Liver (tissue), 8 donors: ENCODE measurements at regions not wholly inside any gene's neighbourhood (a gene's known extent, or its start where the extent isn't known, plus 50 kb on each side); places are given as distances from the start of the nearest gene placed in this dataset.
A peak's percentile ranks its signal among the peaks of the same experiment; 100 is the strongest.

Source experiments
- DNase-seq: peaks from one replicate; pipeline ENCODE4 v3.0.0-alpha.2; 2017; ENCODE audit warnings: low spot score
- H3K27ac ChIP-seq, 2 donors: one replicate each; pipeline ENCODE4 v1.7.0; 2013; ENCODE audit warnings: inconsistent platforms in 2 of 2, low read length in 2 of 2, control low read depth in 1 of 2, low read depth in 1 of 2, mild to moderate bottlenecking in 1 of 2
- H3K27me3 ChIP-seq, 4 donors: one replicate each; pipeline versions ENCODE4 v1.6.1 to v1.7.0; 2013; ENCODE audit warnings: low read length in 3 of 4, inconsistent platforms in 1 of 4, mild to moderate bottlenecking in 1 of 4, moderate library complexity in 1 of 4; ENCODE audit not compliant: control insufficient read depth in 4 of 4, insufficient read depth in 4 of 4
- H3K36me3 ChIP-seq, 4 donors: one replicate each; pipeline versions ENCODE4 v1.6.1 to v1.7.0; 2013; ENCODE audit warnings: low read length in 3 of 4, mild to moderate bottlenecking in 3 of 4, low read depth in 1 of 4, moderate library complexity in 1 of 4; ENCODE audit not compliant: control insufficient read depth in 4 of 4, insufficient read depth in 3 of 4
- H3K4me1 ChIP-seq, 4 donors: one replicate each; pipeline versions ENCODE4 v1.6.1 to v1.7.0; 2013; ENCODE audit warnings: low read length in 3 of 4, mild to moderate bottlenecking in 3 of 4, moderate library complexity in 1 of 4; ENCODE audit not compliant: control insufficient read depth in 4 of 4, insufficient read depth in 4 of 4
- H3K4me3 ChIP-seq, 3 donors: one replicate each; pipeline versions ENCODE4 v1.6.1 to v1.7.0; 2013; ENCODE audit warnings: low read length in 3 of 3, control low read depth in 1 of 3, low read depth in 1 of 3, mild to moderate bottlenecking in 1 of 3
- H3K9ac ChIP-seq, 2 donors: one replicate each; pipeline ENCODE4 v1.7.0; 2013; ENCODE audit warnings: low read length in 2 of 2, mild to moderate bottlenecking in 2 of 2, moderate library complexity in 2 of 2, control low read depth in 1 of 2, low read depth in 1 of 2
- H3K9me3 ChIP-seq, 4 donors: one replicate each; pipeline versions ENCODE4 v1.6.1 to v1.7.0; 2013; ENCODE audit warnings: low read length in 3 of 4; ENCODE audit not compliant: control insufficient read depth in 4 of 4
- ATF3 ChIP-seq: IDR thresholded peaks from 2 replicates; pipeline ENCODE4 v1.6.1; 2016; ENCODE audit warnings: antibody characterized with exemption
- CTCF ChIP-seq: fragments of 150-350 bp; IDR thresholded peaks from 2 replicates; pipeline ENCODE4 v1.5.1; 2017; ENCODE audit warnings: improper control_type of control experiment, low read depth, low read length; ENCODE audit not compliant: missing input control
- EGR1 ChIP-seq, 2 donors: IDR thresholded peaks; 2 replicates each; pipeline ENCODE4 v1.6.1; 2016 to 2018; ENCODE audit warnings: antibody characterized with exemption in 2 of 2, low read depth in 2 of 2
- FOXA1 ChIP-seq: IDR thresholded peaks from 2 replicates; pipeline ENCODE4 v1.6.1; 2016; ENCODE audit warnings: antibody characterized with exemption
- FOXA2 ChIP-seq: IDR thresholded peaks from 2 replicates; pipeline ENCODE4 v1.6.1; 2016; ENCODE audit warnings: antibody characterized with exemption
- GABPA ChIP-seq, 2 donors: IDR thresholded peaks in 1 of 2; conservative IDR thresholded peaks in 1 of 2; 2 replicates each; pipeline ENCODE4 v1.6.1; 2016; ENCODE audit warnings: antibody characterized with exemption in 2 of 2, mild to moderate bottlenecking in 1 of 2, moderate library complexity in 1 of 2
- HNF4A ChIP-seq, 2 donors: conservative IDR thresholded peaks; 2 replicates each; pipeline ENCODE4 v1.6.1; 2016; ENCODE audit warnings: antibody characterized with exemption in 2 of 2, mild to moderate bottlenecking in 2 of 2
- HNF4G ChIP-seq: IDR thresholded peaks from 2 replicates; pipeline ENCODE4 v1.6.1; 2016; ENCODE audit warnings: antibody characterized with exemption
- JUND ChIP-seq, 2 donors: IDR thresholded peaks; 2 replicates each; pipeline ENCODE4 v1.6.1; 2016; ENCODE audit warnings: antibody characterized with exemption in 2 of 2
- NR2F2 ChIP-seq: IDR thresholded peaks from 2 replicates; pipeline ENCODE4 v1.6.1; 2016; ENCODE audit warnings: antibody characterized with exemption
- RAD21 ChIP-seq, 2 donors: IDR thresholded peaks; 2 replicates each; pipeline ENCODE4 v1.6.1; 2016; ENCODE audit warnings: antibody characterized with exemption in 2 of 2, mild to moderate bottlenecking in 2 of 2
- RXRA ChIP-seq, 2 donors: IDR thresholded peaks; 2 replicates each; pipeline ENCODE4 v1.6.1; 2017 to 2018; ENCODE audit warnings: antibody characterized with exemption in 2 of 2, mild to moderate bottlenecking in 1 of 2
- SP1 ChIP-seq: IDR thresholded peaks from 2 replicates; pipeline ENCODE4 v1.6.1; 2018; ENCODE audit warnings: antibody characterized with exemption, mild to moderate bottlenecking
- TAF1 ChIP-seq: conservative IDR thresholded peaks from 2 replicates; pipeline ENCODE4 v1.6.1; 2016; ENCODE audit warnings: antibody characterized with exemption, mild to moderate bottlenecking
- YY1 ChIP-seq: IDR thresholded peaks from 2 replicates; pipeline ENCODE4 v1.6.1; 2016; ENCODE audit warnings: antibody characterized with exemption, mild to moderate bottlenecking
- ZBTB33 ChIP-seq: IDR thresholded peaks from 2 replicates; pipeline ENCODE4 v1.6.1; 2016; ENCODE audit warnings: antibody characterized with exemption
- WGBS: extraction: QIAGEN DNeasy Blood & Tissue Kit; methylation state at CpG from one replicate; pipeline ENCODE4 v1.1.7; 2013; 5-methylcytosine and 5-hydroxymethylcytosine counted together
- TF ChIP-seq, protein P1 (sequence below): IDR thresholded peaks from 2 replicates; pipeline ENCODE4 v1.6.1; 2016; ENCODE audit warnings: antibody characterized with exemption
- TF ChIP-seq, protein P2 (sequence below): IDR thresholded peaks from 2 replicates; pipeline ENCODE4 v1.6.1; 2016; ENCODE audit warnings: antibody characterized with exemption, mild to moderate bottlenecking
- donor health status: healthy.
- donor health status: healthy.
- donor health status: healthy.
- donor health status: healthy.
- donor health status: healthy.

DNA sequence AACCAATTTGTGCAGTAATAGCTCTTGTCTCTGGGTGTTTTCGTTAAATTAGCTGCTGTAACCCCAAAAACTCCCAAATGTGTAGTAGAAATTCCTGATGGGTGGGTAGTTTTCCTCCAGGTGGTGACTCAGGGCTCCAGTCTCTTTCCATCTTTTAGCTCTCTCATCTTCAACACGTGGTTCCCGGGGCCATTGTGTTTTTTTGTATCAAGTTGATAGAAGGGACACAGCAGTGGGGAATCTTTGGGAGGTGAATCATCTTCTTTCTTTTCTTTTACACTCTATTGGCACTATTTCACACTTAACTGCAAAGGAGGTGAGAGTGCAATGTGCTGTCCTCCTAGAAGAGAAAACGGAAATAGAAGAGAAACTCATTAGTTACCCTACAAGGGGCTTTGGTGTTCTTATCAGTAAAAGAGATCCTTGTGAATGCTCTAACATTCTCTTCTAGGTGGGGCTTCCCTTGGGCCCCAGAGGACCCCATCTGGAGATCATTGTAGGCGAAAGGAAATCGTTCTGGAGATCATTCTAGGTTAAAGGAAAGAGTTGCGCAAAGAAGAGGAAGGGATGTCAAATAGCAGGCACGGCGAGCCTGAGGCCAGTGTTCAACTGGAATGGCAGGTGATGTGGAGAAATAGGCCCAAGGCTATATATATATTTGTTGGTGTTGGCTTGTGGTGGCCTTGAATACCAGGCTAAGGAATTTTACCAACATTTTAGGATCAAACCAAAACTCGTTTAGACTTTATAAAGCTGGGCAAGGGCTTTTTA, 68.2 kb upstream of the ACSL1 start:
- DNase-seq, result no peak
- TF ChIP-seq, protein P1, sequence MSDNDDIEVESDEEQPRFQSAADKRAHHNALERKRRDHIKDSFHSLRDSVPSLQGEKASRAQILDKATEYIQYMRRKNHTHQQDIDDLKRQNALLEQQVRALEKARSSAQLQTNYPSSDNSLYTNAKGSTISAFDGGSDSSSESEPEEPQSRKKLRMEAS, result peak; percentile 18
- peak in 1 of 2 donors; percentile 34 for TF ChIP-seq HNF4A (conservative IDR thresholded peaks at IDR 0.05)
- TF ChIP-seq YY1, result no peak
- TF ChIP-seq RXRA (IDR thresholded peaks at IDR 0.05), result peak; percentile 55 to 63
- TF ChIP-seq, protein P2, sequence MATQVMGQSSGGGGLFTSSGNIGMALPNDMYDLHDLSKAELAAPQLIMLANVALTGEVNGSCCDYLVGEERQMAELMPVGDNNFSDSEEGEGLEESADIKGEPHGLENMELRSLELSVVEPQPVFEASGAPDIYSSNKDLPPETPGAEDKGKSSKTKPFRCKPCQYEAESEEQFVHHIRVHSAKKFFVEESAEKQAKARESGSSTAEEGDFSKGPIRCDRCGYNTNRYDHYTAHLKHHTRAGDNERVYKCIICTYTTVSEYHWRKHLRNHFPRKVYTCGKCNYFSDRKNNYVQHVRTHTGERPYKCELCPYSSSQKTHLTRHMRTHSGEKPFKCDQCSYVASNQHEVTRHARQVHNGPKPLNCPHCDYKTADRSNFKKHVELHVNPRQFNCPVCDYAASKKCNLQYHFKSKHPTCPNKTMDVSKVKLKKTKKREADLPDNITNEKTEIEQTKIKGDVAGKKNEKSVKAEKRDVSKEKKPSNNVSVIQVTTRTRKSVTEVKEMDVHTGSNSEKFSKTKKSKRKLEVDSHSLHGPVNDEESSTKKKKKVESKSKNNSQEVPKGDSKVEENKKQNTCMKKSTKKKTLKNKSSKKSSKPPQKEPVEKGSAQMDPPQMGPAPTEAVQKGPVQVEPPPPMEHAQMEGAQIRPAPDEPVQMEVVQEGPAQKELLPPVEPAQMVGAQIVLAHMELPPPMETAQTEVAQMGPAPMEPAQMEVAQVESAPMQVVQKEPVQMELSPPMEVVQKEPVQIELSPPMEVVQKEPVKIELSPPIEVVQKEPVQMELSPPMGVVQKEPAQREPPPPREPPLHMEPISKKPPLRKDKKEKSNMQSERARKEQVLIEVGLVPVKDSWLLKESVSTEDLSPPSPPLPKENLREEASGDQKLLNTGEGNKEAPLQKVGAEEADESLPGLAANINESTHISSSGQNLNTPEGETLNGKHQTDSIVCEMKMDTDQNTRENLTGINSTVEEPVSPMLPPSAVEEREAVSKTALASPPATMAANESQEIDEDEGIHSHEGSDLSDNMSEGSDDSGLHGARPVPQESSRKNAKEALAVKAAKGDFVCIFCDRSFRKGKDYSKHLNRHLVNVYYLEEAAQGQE, result no peak

GRCh38 chr4:184895012-184895695, 69.4 kb upstream of the ACSL1 start:
- Histone ChIP-seq H3K36me3 (no peaks in the 10 kb centered on the region), H3K4me1 (peaks cover 6 to 86% (median 53%) of the 10 kb centered on the region in 4 donors), H3K27me3 (no peaks in the 10 kb centered on the region), H3K9ac (no peak overlapping the region), H3K4me3 (no peak overlapping the region), H3K27ac (peak overlapping the region; percentile 91 to 95), H3K9me3 (no peaks in the 10 kb centered on the region)
- TF ChIP-seq FOXA2 (no peak), CTCF (no peak), NR2F2 (no peak), SP1 (no peak), FOXA1 (no peak), GABPA (IDR thresholded peaks at IDR 0.05 in 1 of 2, conservative IDR thresholded peaks at IDR 0.05 in 1 of 2) (no peak), ATF3 (no peak), JUND (IDR thresholded peaks at IDR 0.05) (no peak), RXRA (IDR thresholded peaks at IDR 0.05) (peak in 1 of 2 donors; percentile 54), ZBTB33 (no peak), HNF4A (conservative IDR thresholded peaks at IDR 0.05) (peak; percentile 18 to 46), EGR1 (IDR thresholded peaks at IDR 0.05; ENCODE audit: low read depth in 2 of 2) (no peak), YY1 (peak; percentile 33), RAD21 (IDR thresholded peaks at IDR 0.05) (peak in 1 of 2 donors; percentile 3), HNF4G (no peak), TAF1 (no peak)
- TF ChIP-seq, protein P2, result no peak
- TF ChIP-seq, protein P1, result no peak
- DNase-seq, result no peak
- WGBS, result 35% methylated on average over 7 of the region's 7 CpGs

More for the DNA sequence above, 68.2 kb upstream of the ACSL1 start:
- Histone ChIP-seq H3K36me3 (no peaks in the 10 kb centered on the region), H3K4me3 (no peak overlapping the region), H3K27ac (peak overlapping the region; percentile 73 to 91), H3K9ac (peak overlapping the region in 1 of 2 donors; percentile 2), H3K27me3 (no peaks in the 10 kb centered on the region), H3K4me1 (peaks cover 6 to 81% (median 50%) of the 10 kb centered on the region in 4 donors), H3K9me3 (no peaks in the 10 kb centered on the region)
- WGBS, result 70% methylated on average over 10 of the region's 10 CpGs
